GM23338 (cell line): ENCODE measurements at regions not wholly inside any gene's neighbourhood (a gene's known extent, or its start where the extent isn't known, plus 50 kb on each side); places are given as distances from the start of the nearest gene placed in this dataset.

Source experiments
- ATAC-seq: fragments of 200-7000 bp; cut with Tn5 transposase; 3 replicates; pipeline ENCODE4 v1.9.1; 2020
- DNase-seq: peaks from one replicate; pipeline ENCODE4 v3.0.0-alpha.2; 2015; ENCODE audit warnings: low spot score
- H2AFZ ChIP-seq: fragments of 200-600 bp; sonication (generic); 2 replicates; pipeline ENCODE4 v1.8.0; 2016; ENCODE audit warnings: antibody characterized with exemption, mild to moderate bottlenecking, moderate library complexity
- H3F3A ChIP-seq: fragments of 200-600 bp; sonication (generic); replicated peaks from 2 replicates; pipeline ENCODE4 v1.8.0; 2017; ENCODE audit warnings: antibody characterized with exemption, mixed run types, low read depth
- H3K27ac ChIP-seq: fragments of 200-600 bp; sonication (generic); 2 replicates; pipeline ENCODE4 v1.6.1; 2016; ENCODE audit warnings: low read depth
- H3K27me3 ChIP-seq: fragments of 200-600 bp; sonication (generic); 2 replicates; pipeline ENCODE4 v1.8.0; 2016; ENCODE audit warnings: mild to moderate bottlenecking, mixed run types, moderate library complexity; ENCODE audit not compliant: insufficient read depth
- H3K36me3 ChIP-seq: fragments of 200-600 bp; sonication (generic); 2 replicates; pipeline ENCODE4 v1.8.0; 2016; ENCODE audit warnings: mild to moderate bottlenecking; ENCODE audit not compliant: insufficient read depth
- H3K4me1 ChIP-seq: fragments of 200-600 bp; sonication (generic); 2 replicates; pipeline ENCODE4 v1.8.0; 2016; ENCODE audit warnings: mild to moderate bottlenecking, moderate library complexity; ENCODE audit not compliant: insufficient read depth
- H3K4me2 ChIP-seq: fragments of 200-600 bp; sonication (generic); 2 replicates; pipeline ENCODE4 v1.7.1; 2017; ENCODE audit warnings: mixed run types
- H3K4me3 ChIP-seq: fragments of 200-600 bp; sonication (generic); 2 replicates; pipeline ENCODE4 v1.6.1; 2016; ENCODE audit warnings: mixed run types
- H3K79me2 ChIP-seq: fragments of 200-600 bp; sonication (generic); replicated peaks from 2 replicates; pipeline ENCODE4 v1.8.0; 2017; ENCODE audit warnings: mild to moderate bottlenecking; ENCODE audit not compliant: insufficient read depth
- H3K9me2 ChIP-seq: fragments of 200-600 bp; sonication (generic); 2 replicates; pipeline ENCODE4 v1.8.0; 2017; ENCODE audit not compliant: insufficient read depth
- H4K20me1 ChIP-seq: fragments of 200-600 bp; sonication (generic); replicated peaks from 2 replicates; pipeline ENCODE4 v1.8.0; 2017; ENCODE audit warnings: mild to moderate bottlenecking; ENCODE audit not compliant: insufficient read depth
- H3K27ac Mint-ChIP-seq: 2 replicates; pipeline ENCODE4 v1.8.0; 2020; ENCODE audit warnings: inconsistent platforms, mild to moderate bottlenecking, moderate library complexity, mixed read lengths
- H3K27me3 Mint-ChIP-seq: 3 replicates; pipeline ENCODE4 v1.8.0; 2022; ENCODE audit warnings: low read depth, mild to moderate bottlenecking, moderate library complexity, mixed read lengths, inconsistent platforms; ENCODE audit not compliant: insufficient read depth, poor library complexity
- H3K36me3 Mint-ChIP-seq: 3 replicates; pipeline ENCODE4 v1.8.0; 2021; ENCODE audit warnings: low read depth, mild to moderate bottlenecking, inconsistent platforms, moderate library complexity, mixed read lengths
- H3K4me1 Mint-ChIP-seq: 3 replicates; pipeline ENCODE4 v1.8.0; 2020; ENCODE audit warnings: mild to moderate bottlenecking, inconsistent platforms, mixed read lengths
- H3K4me3 Mint-ChIP-seq: 3 replicates; pipeline ENCODE4 v1.8.0; 2021; ENCODE audit warnings: moderate library complexity, mild to moderate bottlenecking, inconsistent platforms, mixed read lengths
- H3K9me3 Mint-ChIP-seq: 3 replicates; pipeline ENCODE4 v1.8.0; 2020; ENCODE audit warnings: moderate library complexity, mild to moderate bottlenecking, inconsistent platforms, mixed read lengths
- CREB1 ChIP-seq: fragments of 250-450 bp; sonication (Bioruptor Pico); IDR thresholded peaks from 2 replicates; pipeline ENCODE4 v1.5.0; 2020; ENCODE audit warnings: low read depth, mild to moderate bottlenecking, moderate library complexity
- ETS1 ChIP-seq: IDR thresholded peaks from 2 replicates; pipeline ENCODE4 v1.6.1; 2016; ENCODE audit warnings: antibody characterized with exemption
- EZH2 ChIP-seq: fragments of 200-600 bp; sonication (generic); IDR thresholded peaks from one replicate; pipeline ENCODE4 v1.8.0; 2017; ENCODE audit warnings: antibody characterized with exemption, mild to moderate bottlenecking, low read depth; ENCODE audit not compliant: unreplicated experiment
- EZH2phosphoT487 ChIP-seq: fragments of 200-600 bp; sonication (generic); IDR thresholded peaks from one replicate; pipeline ENCODE4 v1.8.1; 2018; ENCODE audit warnings: antibody characterized with exemption; ENCODE audit not compliant: unreplicated experiment
- JUNB ChIP-seq: IDR thresholded peaks from one replicate; pipeline ENCODE4 v1.6.1; 2016; ENCODE audit warnings: antibody characterized with exemption; ENCODE audit not compliant: unreplicated experiment
- NANOG ChIP-seq: IDR thresholded peaks from 2 replicates; pipeline ENCODE4 v1.6.1; 2016; ENCODE audit warnings: antibody characterized with exemption, borderline replicate concordance
- POLR2AphosphoS5 ChIP-seq: IDR thresholded peaks from 2 replicates; pipeline ENCODE4 v1.6.1; 2016; ENCODE audit warnings: antibody characterized with exemption, low read depth
- STAT1 ChIP-seq: IDR thresholded peaks from one replicate; pipeline ENCODE4 v1.6.1; 2016; ENCODE audit warnings: antibody characterized with exemption; ENCODE audit not compliant: unreplicated experiment
- ZNF114 ChIP-seq: fragments of 250-450 bp; sonication (Bioruptor Pico); IDR thresholded peaks from 2 replicates; pipeline ENCODE4 v1.5.0; 2020; ENCODE audit warnings: mild to moderate bottlenecking, moderate library complexity
- ZNF331 ChIP-seq: fragments of 250-450 bp; sonication (Bioruptor Pico); IDR thresholded peaks from 2 replicates; pipeline ENCODE4 v1.5.0; 2020; ENCODE audit warnings: low read depth, mild to moderate bottlenecking, moderate library complexity
- ZNF462 ChIP-seq: fragments of 250-450 bp; sonication (Bioruptor Pico); IDR thresholded peaks from 2 replicates; pipeline ENCODE4 v1.5.0; 2020; ENCODE audit warnings: mild to moderate bottlenecking, moderate library complexity
- TF ChIP-seq, protein P1 (sequence below): IDR thresholded peaks from one replicate; pipeline ENCODE4 v1.6.1; 2018; ENCODE audit warnings: antibody characterized with exemption; ENCODE audit not compliant: unreplicated experiment
- TF ChIP-seq, protein P2 (sequence below), 2 experiments: fragments of 200-600 bp in 1 of 2; sonication (generic) in 1 of 2; conservative IDR thresholded peaks; 2 replicates each; pipeline versions ENCODE4 v1.5.1 to v1.6.1; 2016 to 2017; ENCODE audit warnings: antibody characterized with exemption in 2 of 2, low read depth in 2 of 2, mild to moderate bottlenecking in 2 of 2, moderate library complexity in 1 of 2

GRCh38 chr4:176432811-176433540 lies 113.2 kb downstream of the SPCS3 start:
- no peak overlapping the region for H3K4me3 Mint-ChIP-seq
- H3K27ac Mint-ChIP-seq: no peak overlapping the region
- no peak overlapping the region for H3K4me3 ChIP-seq
- H4K20me1 ChIP-seq: no peaks in the 10 kb centered on the region
- H3K9me2 ChIP-seq: peaks cover 1% of the 10 kb centered on the region; the same call in 1 of the 2 replicates
- DNase-seq (no peak), ATAC-seq (no peak)
- H3K36me3 ChIP-seq: no peaks in the 10 kb centered on the region
- no peak overlapping the region for H2AFZ ChIP-seq
- no peaks in the 10 kb centered on the region for H3K27me3 Mint-ChIP-seq
- no peaks in the 10 kb centered on the region for H3K4me1 Mint-ChIP-seq
- H3K27me3 ChIP-seq: no peaks in the 10 kb centered on the region
- H3F3A ChIP-seq: no peaks in the 10 kb centered on the region
- H3K4me1 ChIP-seq: no peaks in the 10 kb centered on the region
- H3K27ac ChIP-seq: no peak overlapping the region
- H3K36me3 Mint-ChIP-seq: no peaks in the 10 kb centered on the region
- no peaks in the 10 kb centered on the region for H3K9me3 Mint-ChIP-seq
- no peaks in the 10 kb centered on the region for H3K79me2 ChIP-seq
- TF ChIP-seq, protein P1, sequence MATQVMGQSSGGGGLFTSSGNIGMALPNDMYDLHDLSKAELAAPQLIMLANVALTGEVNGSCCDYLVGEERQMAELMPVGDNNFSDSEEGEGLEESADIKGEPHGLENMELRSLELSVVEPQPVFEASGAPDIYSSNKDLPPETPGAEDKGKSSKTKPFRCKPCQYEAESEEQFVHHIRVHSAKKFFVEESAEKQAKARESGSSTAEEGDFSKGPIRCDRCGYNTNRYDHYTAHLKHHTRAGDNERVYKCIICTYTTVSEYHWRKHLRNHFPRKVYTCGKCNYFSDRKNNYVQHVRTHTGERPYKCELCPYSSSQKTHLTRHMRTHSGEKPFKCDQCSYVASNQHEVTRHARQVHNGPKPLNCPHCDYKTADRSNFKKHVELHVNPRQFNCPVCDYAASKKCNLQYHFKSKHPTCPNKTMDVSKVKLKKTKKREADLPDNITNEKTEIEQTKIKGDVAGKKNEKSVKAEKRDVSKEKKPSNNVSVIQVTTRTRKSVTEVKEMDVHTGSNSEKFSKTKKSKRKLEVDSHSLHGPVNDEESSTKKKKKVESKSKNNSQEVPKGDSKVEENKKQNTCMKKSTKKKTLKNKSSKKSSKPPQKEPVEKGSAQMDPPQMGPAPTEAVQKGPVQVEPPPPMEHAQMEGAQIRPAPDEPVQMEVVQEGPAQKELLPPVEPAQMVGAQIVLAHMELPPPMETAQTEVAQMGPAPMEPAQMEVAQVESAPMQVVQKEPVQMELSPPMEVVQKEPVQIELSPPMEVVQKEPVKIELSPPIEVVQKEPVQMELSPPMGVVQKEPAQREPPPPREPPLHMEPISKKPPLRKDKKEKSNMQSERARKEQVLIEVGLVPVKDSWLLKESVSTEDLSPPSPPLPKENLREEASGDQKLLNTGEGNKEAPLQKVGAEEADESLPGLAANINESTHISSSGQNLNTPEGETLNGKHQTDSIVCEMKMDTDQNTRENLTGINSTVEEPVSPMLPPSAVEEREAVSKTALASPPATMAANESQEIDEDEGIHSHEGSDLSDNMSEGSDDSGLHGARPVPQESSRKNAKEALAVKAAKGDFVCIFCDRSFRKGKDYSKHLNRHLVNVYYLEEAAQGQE: no peak
- no peak for TF ChIP-seq CREB1 (CRISPR knock-in tag)
- TF ChIP-seq STAT1: no peak
- no peak for TF ChIP-seq EZH2
- no peak for TF ChIP-seq ETS1
- TF ChIP-seq, protein P2, sequence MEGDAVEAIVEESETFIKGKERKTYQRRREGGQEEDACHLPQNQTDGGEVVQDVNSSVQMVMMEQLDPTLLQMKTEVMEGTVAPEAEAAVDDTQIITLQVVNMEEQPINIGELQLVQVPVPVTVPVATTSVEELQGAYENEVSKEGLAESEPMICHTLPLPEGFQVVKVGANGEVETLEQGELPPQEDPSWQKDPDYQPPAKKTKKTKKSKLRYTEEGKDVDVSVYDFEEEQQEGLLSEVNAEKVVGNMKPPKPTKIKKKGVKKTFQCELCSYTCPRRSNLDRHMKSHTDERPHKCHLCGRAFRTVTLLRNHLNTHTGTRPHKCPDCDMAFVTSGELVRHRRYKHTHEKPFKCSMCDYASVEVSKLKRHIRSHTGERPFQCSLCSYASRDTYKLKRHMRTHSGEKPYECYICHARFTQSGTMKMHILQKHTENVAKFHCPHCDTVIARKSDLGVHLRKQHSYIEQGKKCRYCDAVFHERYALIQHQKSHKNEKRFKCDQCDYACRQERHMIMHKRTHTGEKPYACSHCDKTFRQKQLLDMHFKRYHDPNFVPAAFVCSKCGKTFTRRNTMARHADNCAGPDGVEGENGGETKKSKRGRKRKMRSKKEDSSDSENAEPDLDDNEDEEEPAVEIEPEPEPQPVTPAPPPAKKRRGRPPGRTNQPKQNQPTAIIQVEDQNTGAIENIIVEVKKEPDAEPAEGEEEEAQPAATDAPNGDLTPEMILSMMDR (conservative IDR thresholded peaks at IDR 0.05; ENCODE audit: low read depth in 2 of 2): no peak
- no peak for TF ChIP-seq ZNF331 (CRISPR knock-in tag)
- TF ChIP-seq ZNF114: no peak
- no peak for TF ChIP-seq JUNB
- no peak for TF ChIP-seq POLR2AphosphoS5
- TF ChIP-seq EZH2phosphoT487: no peak
- no peak for TF ChIP-seq NANOG
- TF ChIP-seq ZNF462 (CRISPR knock-in tag): no peak
- H3K4me2 ChIP-seq: no peak overlapping the region
